H1 (cell line): ENCODE measurements at regions not wholly inside any gene's neighbourhood (a gene's known extent, or its start where the extent isn't known, plus 50 kb on each side); places are given as distances from the start of the nearest gene placed in this dataset.

Experiments
- CTCF ChIA-PET: fragments of 300-600 bp; sonication (Branson Sonifier 250); formaldehyde crosslinking; loops from one replicate; lab custom pipeline; 2021; ENCODE audit not compliant: partially characterized antibody; lab: Charles Lee
- POLR2A ChIA-PET: fragments of 300-600 bp; sonication (Branson Sonifier 250); formaldehyde crosslinking; loops from one replicate; lab custom pipeline; 2021; ENCODE audit warnings: inconsistent platforms; ENCODE audit not compliant: partially characterized antibody; lab: Charles Lee
- DNase-seq, 2 experiments: peaks; one replicate each; pipeline versions ENCODE4 v3.0.0 to v3.0.0-alpha.2; 2010 to 2022; ENCODE audit warnings: low spot score in 2 of 2, low read depth in 1 of 2, mixed read lengths in 1 of 2
- FAIRE-seq: peaks from 2 replicates; lab custom pipeline; 2011; peaks lifted over from hg19 to GRCh38; lab: Jason Lieb, UNC
- H2AFZ ChIP-seq: 2 replicates; pipeline ENCODE4 v1.8.1; 2012; ENCODE audit warnings: low read length, inconsistent platforms
- H2AK5ac ChIP-seq: 2 replicates; pipeline ENCODE4 v1.6.1; 2013; ENCODE audit warnings: low read depth, low read length
- H2BK120ac ChIP-seq: replicated peaks from 2 replicates; pipeline ENCODE3; 2013; ENCODE audit warnings: low read depth, low read length, inconsistent platforms
- H2BK12ac ChIP-seq: 2 replicates; pipeline ENCODE4 v1.6.1; 2013; ENCODE audit warnings: low read depth, low read length
- H2BK15ac ChIP-seq: 2 replicates; pipeline ENCODE4 v1.6.1; 2013; ENCODE audit warnings: low read length
- H2BK20ac ChIP-seq: 2 replicates; pipeline ENCODE4 v1.6.1; 2013; ENCODE audit warnings: low read length
- H2BK5ac ChIP-seq: 2 replicates; pipeline ENCODE4 v1.6.1; 2013; ENCODE audit warnings: low read depth, low read length
- H3K14ac ChIP-seq: 2 replicates; pipeline ENCODE4 v1.6.1; 2013; ENCODE audit warnings: inconsistent platforms; ENCODE audit not compliant: insufficient read length
- H3K18ac ChIP-seq: 2 replicates; pipeline ENCODE4 v1.6.1; 2013; ENCODE audit warnings: low read length; ENCODE audit errors: extremely low read depth
- H3K23ac ChIP-seq: 2 replicates; pipeline ENCODE4 v1.6.1; 2013; ENCODE audit warnings: inconsistent platforms; ENCODE audit not compliant: insufficient read length
- H3K23me2 ChIP-seq: 2 replicates; pipeline ENCODE4 v1.6.1; 2013; ENCODE audit warnings: low read depth, low read length
- H3K27ac ChIP-seq: 2 replicates; pipeline ENCODE4 v1.6.1; 2011; ENCODE audit warnings: low read depth, low read length, inconsistent platforms
- H3K27me3 ChIP-seq, 4 experiments: replicated peaks in 1 of 4; 1 replicate in 1 of 4; 2 replicates in 3 of 4; pipeline versions ENCODE4 v1.6.1 to v1.8.1; 2011 to 2013; ENCODE audit warnings: low read length in 3 of 4, mild to moderate bottlenecking in 3 of 4, inconsistent platforms in 2 of 4, mixed read lengths in 2 of 4, moderate library complexity in 1 of 4; ENCODE audit not compliant: control insufficient read depth in 3 of 4, insufficient read depth in 3 of 4; ENCODE audit errors: extremely low read depth in 1 of 4
- H3K36me3 ChIP-seq, 4 experiments: 2 replicates each; pipeline versions ENCODE4 v1.6.1 to v1.8.1; 2011 to 2013; ENCODE audit warnings: mild to moderate bottlenecking in 4 of 4, low read length in 3 of 4, moderate library complexity in 2 of 4, control low read depth in 1 of 4, inconsistent platforms in 1 of 4; ENCODE audit not compliant: insufficient read depth in 4 of 4, control insufficient read depth in 2 of 4
- H3K4ac ChIP-seq: replicated peaks from 2 replicates; pipeline ENCODE3; 2013; ENCODE audit warnings: low read length, low read depth, mixed read lengths, inconsistent platforms; ENCODE audit not compliant: insufficient read length
- H3K4me1 ChIP-seq, 4 experiments: replicated peaks in 1 of 4; 1 replicate in 1 of 4; 2 replicates in 3 of 4; pipeline versions ENCODE4 v1.6.1 to v1.8.1; 2011 to 2013; ENCODE audit warnings: low read length in 3 of 4, inconsistent platforms in 2 of 4, mixed read lengths in 1 of 4; ENCODE audit not compliant: insufficient read depth in 4 of 4, control insufficient read depth in 3 of 4
- H3K4me2 ChIP-seq, 2 experiments: 2 replicates each; pipeline versions ENCODE4 v1.6.1 to v1.8.1; 2011 to 2013; ENCODE audit warnings: low read depth in 2 of 2, low read length in 2 of 2, control low read depth in 1 of 2, inconsistent platforms in 1 of 2, mild to moderate bottlenecking in 1 of 2; ENCODE audit not compliant: insufficient read depth in 1 of 2
- H3K4me3 ChIP-seq, 4 experiments: fragments of 200-600, 300-600 bp in 1 of 4; sonication (generic), shearing (Covaris generic), sonication (Bioruptor Twin) in 1 of 4; 2 replicates each; pipeline versions ENCODE4 v1.5.1 to v1.8.1; 2011 to 2016; ENCODE audit warnings: low read length in 4 of 4, low read depth in 3 of 4, control low read depth in 2 of 4, inconsistent platforms in 2 of 4, mild to moderate bottlenecking in 2 of 4, mixed read lengths in 1 of 4, moderate library complexity in 1 of 4; ENCODE audit not compliant: insufficient read depth in 2 of 4; ENCODE audit errors: extremely low read depth in 1 of 4
- H3K56ac ChIP-seq: replicated peaks from 2 replicates; pipeline ENCODE3; 2013; ENCODE audit warnings: low read depth, mild to moderate bottlenecking, mixed read lengths, low read length, inconsistent platforms; ENCODE audit not compliant: insufficient read length
- H3K79me1 ChIP-seq: 2 replicates; pipeline ENCODE4 v1.6.1; 2013; ENCODE audit warnings: low read depth, low read length, control low read depth
- H3K79me2 ChIP-seq, 2 experiments: 2 replicates each; pipeline versions ENCODE4 v1.6.1 to v1.8.1; 2012 to 2013; ENCODE audit warnings: low read length in 2 of 2, mild to moderate bottlenecking in 2 of 2, inconsistent platforms in 1 of 2; ENCODE audit not compliant: insufficient read depth in 2 of 2, control insufficient read depth in 1 of 2
- H3K9ac ChIP-seq, 4 experiments: replicated peaks in 1 of 4; 1 replicate in 1 of 4; 2 replicates in 3 of 4; pipeline versions ENCODE4 v1.6.1 to v1.8.1; 2011 to 2013; ENCODE audit warnings: low read depth in 3 of 4, low read length in 3 of 4, control low read depth in 2 of 4, mild to moderate bottlenecking in 2 of 4, moderate library complexity in 2 of 4, inconsistent platforms in 1 of 4; ENCODE audit errors: extremely low read depth in 1 of 4
- H3K9me3 ChIP-seq, 2 experiments: 2 replicates each; pipeline versions ENCODE4 v1.6.1 to v1.8.1; 2012 to 2013; ENCODE audit warnings: mild to moderate bottlenecking in 2 of 2, moderate library complexity in 2 of 2, control low read depth in 1 of 2, inconsistent platforms in 1 of 2, low read depth in 1 of 2, low read length in 1 of 2, mixed read lengths in 1 of 2; ENCODE audit not compliant: insufficient read depth in 2 of 2
- H4K20me1 ChIP-seq, 2 experiments: replicated peaks in 1 of 2; 2 replicates each; pipeline versions ENCODE3 to v1.8.1; 2011 to 2013; ENCODE audit warnings: inconsistent platforms in 2 of 2, low read length in 2 of 2, mild to moderate bottlenecking in 1 of 2; ENCODE audit not compliant: insufficient read depth in 2 of 2, control insufficient read depth in 1 of 2
- H4K5ac ChIP-seq: 2 replicates; pipeline ENCODE4 v1.6.1; 2013; ENCODE audit warnings: low read length, low read depth, mixed read lengths, inconsistent platforms; ENCODE audit not compliant: insufficient read length
- H4K8ac ChIP-seq: 2 replicates; pipeline ENCODE4 v1.8.0; 2013; ENCODE audit warnings: mild to moderate bottlenecking, moderate library complexity, low read length, inconsistent platforms; ENCODE audit not compliant: insufficient read depth; ENCODE audit errors: extremely low read depth
- H4K91ac ChIP-seq: replicated peaks from 2 replicates; pipeline ENCODE3; 2013; ENCODE audit warnings: low read length, mixed read lengths, inconsistent platforms; ENCODE audit not compliant: insufficient read length
- BACH1 ChIP-seq: IDR thresholded peaks from 2 replicates; pipeline ENCODE4 v1.6.1; 2012; ENCODE audit warnings: low read length, improper control_type of control experiment
- POLR2AphosphoS5 ChIP-seq: IDR thresholded peaks from 2 replicates; pipeline ENCODE4 v1.6.1; 2011; ENCODE audit warnings: low read depth, low read length
- TBP ChIP-seq: IDR thresholded peaks from 2 replicates; pipeline ENCODE4 v1.6.1; 2011; ENCODE audit warnings: low read depth, low read length, improper control_type of control experiment
- YY1 ChIP-seq: IDR thresholded peaks from 2 replicates; pipeline ENCODE4 v1.6.1; 2011; ENCODE audit warnings: low read depth, mild to moderate bottlenecking, low read length
- WGBS, 2 experiments: shearing (Covaris generic) in 1 of 2; methylation state at CpG; one replicate each; pipeline versions ENCODE4 v1.1.6 to v1.1.7; 2013 to 2015; ENCODE audit warnings: low lambda C conversion rate in 2 of 2, mixed read lengths in 2 of 2, inconsistent platforms in 1 of 2, low coverage in 1 of 2, missing lambda C conversion rate in 1 of 2; ENCODE audit not compliant: insufficient replicate concordance in 2 of 2, insufficient coverage in 1 of 2, insufficient read length in 1 of 2; ENCODE audit errors: extremely low coverage in 1 of 2, missing lambda C conversion rate in 1 of 2; 5-methylcytosine and 5-hydroxymethylcytosine counted together

DNA sequence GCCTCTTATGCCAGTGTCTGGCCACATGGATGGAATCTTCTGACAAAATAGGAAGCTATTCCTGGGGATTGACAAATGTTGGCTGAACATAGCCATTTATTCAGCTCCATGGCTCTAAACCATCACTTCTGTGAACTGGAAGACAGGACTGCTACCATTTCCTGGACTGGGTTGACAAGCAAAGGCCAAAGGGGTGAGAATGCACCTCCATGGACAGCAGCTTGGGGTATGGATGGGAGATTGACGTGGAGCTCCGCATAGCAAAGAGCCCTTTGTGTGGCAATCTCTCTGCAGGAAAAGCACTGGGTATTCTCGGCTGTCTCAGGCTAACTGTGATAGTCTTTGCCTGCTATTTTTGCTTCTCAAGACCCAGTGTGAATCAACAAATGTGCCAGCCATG is 223.0 kb upstream of the EGLN3 start:
- Histone ChIP-seq H4K8ac (no peak overlapping the region), H2AK5ac (no peak overlapping the region), H3K4me3 (no peak overlapping the region), H3K18ac (no peak overlapping the region), H3K56ac (no peak overlapping the region), H2BK15ac (no peak overlapping the region), H3K23ac (no peak overlapping the region), H3K9me3 (no peaks in the 10 kb centered on the region), H3K14ac (no peak overlapping the region), H3K27me3 (no peaks in the 10 kb centered on the region), H4K91ac (no peak overlapping the region), H4K5ac (no peak overlapping the region), H2AFZ (no peak overlapping the region), H3K4ac (no peak overlapping the region), H2BK5ac (no peak overlapping the region), H3K79me1 (no peaks in the 10 kb centered on the region), H2BK12ac (no peak overlapping the region), H3K79me2 (no peaks in the 10 kb centered on the region), H3K4me2 (no peak overlapping the region), H3K36me3 (no peaks in the 10 kb centered on the region), H3K27ac (no peak overlapping the region), H2BK20ac (no peak overlapping the region)
- WGBS, 2 experiments, result 86% methylated on average over 3 of the region's 3 CpGs; no CpG with 5 or more reads in 1 of the 2 experiments
- no peak for FAIRE-seq
- CTCF ChIA-PET, result interaction anchor here (0.7 to 1.8 kb wide), 3 partner anchors 9 to 150 kb away, joined by 3 to 8 read pairs (median 5); no protein-coding TSS in a partner anchor
- no peak for TF ChIP-seq POLR2AphosphoS5
- no peak for TF ChIP-seq YY1
- TF ChIP-seq TBP, result no peak
- TF ChIP-seq BACH1, result no peak
- TF ChIP-seq, all 59 proteins: peak for 0
- H4K20me1 ChIP-seq, result no peaks in the 10 kb centered on the region
- DNase-seq, result no peak
- no peak overlapping the region for H2BK120ac ChIP-seq
- POLR2A ChIA-PET, result no interaction called here
- H3K9ac ChIP-seq, result no peak overlapping the region
- no peaks in the 10 kb centered on the region for H3K4me1 ChIP-seq
- H3K23me2 ChIP-seq, result no peaks in the 10 kb centered on the region
